ENCODE measurements at regions not wholly inside any gene's neighbourhood (a gene's known extent, or its start where the extent isn't known, plus 50 kb on each side); places are given as distances from the start of the nearest gene placed in this dataset.
A peak's percentile ranks its signal among the peaks of the same experiment; 100 is the strongest.

GRCh38 chr12:107826276-107826675 lies 51.8 kb downstream of the ASCL4 start:
- peaks cover 0 to 2% (median 0%) of the 10 kb centered on the region in 5 donors for H3K27me3 ChIP-seq (ENCODE audit: control insufficient read depth in 5 of 5, insufficient read depth in 4 of 5, low read length in 5 of 5)
- H3K36me3 ChIP-seq (ENCODE audit: control insufficient read depth in 5 of 5, insufficient read depth in 5 of 5, low read length in 5 of 5) = no peaks in the 10 kb centered on the region
- H3K4me1 ChIP-seq (ENCODE audit: control insufficient read depth in 5 of 5, insufficient read depth in 5 of 5, low read length in 5 of 5) = no peaks in the 10 kb centered on the region
- H3K9me3 ChIP-seq (ENCODE audit: control insufficient read depth in 5 of 5, low read length in 5 of 5) = peaks cover 5 to 36% (median 29%) of the 10 kb centered on the region in 5 donors
- peak overlapping the region in 1 of 5 donors; percentile 34 for H3K4me3 ChIP-seq (ENCODE audit: low read depth in 1 of 5, low read length in 5 of 5)
- no peak overlapping the region for H3K27ac ChIP-seq (ENCODE audit: low read depth, low read length)
- H3K9ac ChIP-seq (ENCODE audit: low read length in 5 of 5) = no peak overlapping the region

DNA sequence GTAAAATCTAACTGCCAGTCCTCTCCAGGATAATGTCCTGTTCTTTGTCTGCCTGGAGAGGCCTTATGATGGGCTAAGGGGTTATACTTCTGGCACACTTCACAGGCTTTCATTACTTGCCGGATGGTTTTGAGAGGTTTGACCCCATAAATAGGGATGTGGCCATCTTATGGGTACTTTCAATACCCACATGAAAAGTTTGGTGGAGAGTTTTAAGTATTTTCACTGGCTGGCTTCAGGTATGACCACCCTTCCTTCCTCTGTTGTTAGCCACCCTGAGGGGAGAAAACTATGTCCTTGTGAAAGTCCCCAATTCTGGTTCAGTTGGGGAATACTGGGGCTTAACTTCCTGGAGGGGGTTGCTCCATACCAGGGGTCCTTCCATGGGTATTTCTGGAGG lies 54.8 kb downstream of the ASCL4 start:
- H3K9me3 ChIP-seq (ENCODE audit: control insufficient read depth in 5 of 5, low read length in 5 of 5) = peaks cover 5 to 36% (median 26%) of the 10 kb centered on the region in 5 donors
- H3K27ac ChIP-seq (ENCODE audit: low read depth, low read length) = no peak overlapping the region
- H3K4me1 ChIP-seq (ENCODE audit: control insufficient read depth in 5 of 5, insufficient read depth in 5 of 5, low read length in 5 of 5) = no peaks in the 10 kb centered on the region
- H3K36me3 ChIP-seq (ENCODE audit: control insufficient read depth in 5 of 5, insufficient read depth in 5 of 5, low read length in 5 of 5) = no peaks in the 10 kb centered on the region
- no peak overlapping the region for H3K9ac ChIP-seq (ENCODE audit: low read length in 5 of 5)
- no peak overlapping the region for H3K4me3 ChIP-seq (ENCODE audit: low read depth in 1 of 5, low read length in 5 of 5)
- H3K27me3 ChIP-seq (ENCODE audit: control insufficient read depth in 5 of 5, insufficient read depth in 4 of 5, low read length in 5 of 5) = peaks cover 0 to 6% (median 2%) of the 10 kb centered on the region in 5 donors

GRCh38 chr12:107832441-107832840 lies 57.9 kb downstream of the ASCL4 start:
- Histone ChIP-seq H3K4me1 (ENCODE audit: control insufficient read depth in 5 of 5, insufficient read depth in 5 of 5, low read length in 5 of 5) (no peaks in the 10 kb centered on the region), H3K27ac (ENCODE audit: low read depth, low read length) (no peak overlapping the region), H3K9ac (ENCODE audit: low read length in 5 of 5) (no peak overlapping the region), H3K9me3 (ENCODE audit: control insufficient read depth in 5 of 5, low read length in 5 of 5) (peaks cover 0 to 7% (median 6%) of the 10 kb centered on the region in 5 donors), H3K27me3 (ENCODE audit: control insufficient read depth in 5 of 5, insufficient read depth in 4 of 5, low read length in 5 of 5) (peaks cover 0 to 9% (median 3%) of the 10 kb centered on the region in 5 donors), H3K4me3 (ENCODE audit: low read depth in 1 of 5, low read length in 5 of 5) (no peak overlapping the region), H3K36me3 (ENCODE audit: control insufficient read depth in 5 of 5, insufficient read depth in 5 of 5, low read length in 5 of 5) (no peaks in the 10 kb centered on the region)

DNA sequence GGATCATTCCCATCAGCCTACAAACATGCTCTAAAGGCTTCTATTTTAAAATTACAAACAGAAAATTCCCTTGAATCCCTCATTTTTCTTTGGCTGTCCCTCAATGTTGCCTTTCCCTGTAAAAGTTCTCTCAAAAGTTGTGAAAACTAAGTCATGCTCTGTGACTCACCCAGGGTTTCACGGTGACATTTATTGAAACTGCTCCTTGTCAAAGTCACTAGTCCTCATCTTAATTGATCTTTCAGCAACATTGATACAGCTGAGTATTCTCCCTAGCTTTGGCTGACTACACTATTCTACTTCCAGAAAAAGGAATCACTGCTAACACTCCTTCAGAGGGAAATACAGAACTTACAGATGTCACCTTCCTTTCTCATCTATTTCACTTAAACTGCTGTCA lies 65.7 kb downstream of the ASCL4 start:
- H3K4me3 ChIP-seq (ENCODE audit: low read depth in 1 of 5, low read length in 5 of 5) = no peak overlapping the region
- no peak overlapping the region for H3K27ac ChIP-seq (ENCODE audit: low read depth, low read length)
- H3K27me3 ChIP-seq (ENCODE audit: control insufficient read depth in 5 of 5, insufficient read depth in 4 of 5, low read length in 5 of 5) = peaks cover 16 to 24% (median 19%) of the 10 kb centered on the region in 5 donors

DNA sequence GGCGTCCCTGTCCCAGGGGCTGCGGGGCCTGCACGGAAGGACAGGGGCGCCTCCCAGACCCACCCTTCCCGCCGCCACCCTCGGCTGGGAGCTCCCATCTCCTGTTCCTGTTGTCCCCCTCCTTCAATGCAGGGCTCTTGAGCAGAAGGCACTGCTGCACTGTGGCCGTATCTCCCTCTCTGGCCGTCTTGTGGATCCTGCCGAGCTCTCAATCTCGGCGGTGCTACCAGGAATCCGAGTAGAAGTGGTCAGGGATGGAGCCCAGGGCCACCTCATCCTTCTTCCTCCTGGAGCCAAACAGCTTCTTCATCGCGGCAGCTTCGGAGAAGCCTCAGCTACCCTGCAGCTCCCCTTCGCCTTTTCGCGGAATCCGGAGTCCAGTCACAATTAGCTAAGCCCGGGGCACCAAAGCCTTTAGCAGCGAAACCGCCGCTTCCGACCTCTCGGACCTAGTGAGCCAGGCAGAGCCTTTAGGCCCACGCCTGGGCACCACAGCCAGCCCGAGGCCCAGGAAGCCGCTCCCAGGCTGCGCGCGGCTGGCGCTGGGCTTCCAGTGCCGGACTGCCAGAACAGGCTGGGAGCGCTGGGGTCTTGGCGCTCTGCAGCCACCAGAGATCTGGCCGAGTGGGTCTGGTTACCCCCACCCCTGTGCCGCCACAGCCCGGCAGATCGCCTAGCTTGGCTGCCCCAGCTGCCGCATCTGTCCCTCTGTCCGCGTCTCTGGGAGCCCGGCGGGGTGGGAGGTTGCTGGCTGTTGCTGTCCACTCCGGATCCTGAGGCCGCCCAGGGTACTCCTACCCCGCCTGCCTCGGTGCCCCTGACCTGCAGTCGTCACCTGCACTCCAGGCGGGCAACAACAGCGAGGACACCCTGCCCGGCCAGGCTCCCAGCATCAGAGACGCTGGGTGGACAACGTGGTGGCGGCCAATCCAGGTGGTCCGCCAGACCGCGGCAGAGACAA lies 69.1 kb downstream of the ASCL4 start:
- Histone ChIP-seq H3K36me3 (ENCODE audit: control insufficient read depth in 5 of 5, insufficient read depth in 5 of 5, low read length in 5 of 5) (no peaks in the 10 kb centered on the region), H3K27ac (ENCODE audit: low read depth, low read length) (no peak overlapping the region), H3K4me3 (ENCODE audit: low read depth in 1 of 5, low read length in 5 of 5) (peak overlapping the region; percentile 7 to 42 (median 36)), H3K4me1 (ENCODE audit: control insufficient read depth in 5 of 5, insufficient read depth in 5 of 5, low read length in 5 of 5) (peaks cover 0 to 24% (median 19%) of the 10 kb centered on the region in 5 donors), H3K27me3 (ENCODE audit: control insufficient read depth in 5 of 5, insufficient read depth in 4 of 5, low read length in 5 of 5) (peaks cover 24 to 34% (median 26%) of the 10 kb centered on the region in 5 donors), H3K9ac (ENCODE audit: low read length in 5 of 5) (no peak overlapping the region), H3K9me3 (ENCODE audit: control insufficient read depth in 5 of 5, low read length in 5 of 5) (no peaks in the 10 kb centered on the region)

More for the DNA sequence above, 65.7 kb downstream of the ASCL4 start:
- Histone ChIP-seq H3K4me1 (ENCODE audit: control insufficient read depth in 5 of 5, insufficient read depth in 5 of 5, low read length in 5 of 5) (peaks cover 0 to 18% (median 16%) of the 10 kb centered on the region in 5 donors), H3K9ac (ENCODE audit: low read length in 5 of 5) (no peak overlapping the region), H3K9me3 (ENCODE audit: control insufficient read depth in 5 of 5, low read length in 5 of 5) (no peaks in the 10 kb centered on the region), H3K36me3 (ENCODE audit: control insufficient read depth in 5 of 5, insufficient read depth in 5 of 5, low read length in 5 of 5) (no peaks in the 10 kb centered on the region)

GRCh38 chr12:107844312-107844921 lies 69.9 kb downstream of the ASCL4 start:
- H3K27me3 ChIP-seq (ENCODE audit: control insufficient read depth in 5 of 5, insufficient read depth in 4 of 5, low read length in 5 of 5) = peaks cover 24 to 34% (median 26%) of the 10 kb centered on the region in 5 donors
- no peaks in the 10 kb centered on the region for H3K9me3 ChIP-seq (ENCODE audit: control insufficient read depth in 5 of 5, low read length in 5 of 5)
- H3K36me3 ChIP-seq (ENCODE audit: control insufficient read depth in 5 of 5, insufficient read depth in 5 of 5, low read length in 5 of 5) = no peaks in the 10 kb centered on the region
- no peak overlapping the region for H3K27ac ChIP-seq (ENCODE audit: low read depth, low read length)
- H3K4me3 ChIP-seq (ENCODE audit: low read depth in 1 of 5, low read length in 5 of 5) = peak overlapping the region in 3 of 5 donors; percentile 7 to 42 (median 40)
- H3K9ac ChIP-seq (ENCODE audit: low read length in 5 of 5) = no peak overlapping the region
- peaks cover 0 to 24% (median 19%) of the 10 kb centered on the region in 5 donors for H3K4me1 ChIP-seq (ENCODE audit: control insufficient read depth in 5 of 5, insufficient read depth in 5 of 5, low read length in 5 of 5)

GRCh38 chr12:107845226-107845979 lies 70.9 kb downstream of the ASCL4 start:
- Histone ChIP-seq H3K27me3 (ENCODE audit: control insufficient read depth in 5 of 5, insufficient read depth in 4 of 5, low read length in 5 of 5) (peaks cover 24 to 34% (median 31%) of the 10 kb centered on the region in 5 donors), H3K9ac (ENCODE audit: low read length in 5 of 5) (no peak overlapping the region), H3K4me3 (ENCODE audit: low read depth in 1 of 5, low read length in 5 of 5) (no peak overlapping the region), H3K9me3 (ENCODE audit: control insufficient read depth in 5 of 5, low read length in 5 of 5) (no peaks in the 10 kb centered on the region), H3K27ac (ENCODE audit: low read depth, low read length) (no peak overlapping the region), H3K36me3 (ENCODE audit: control insufficient read depth in 5 of 5, insufficient read depth in 5 of 5, low read length in 5 of 5) (no peaks in the 10 kb centered on the region), H3K4me1 (ENCODE audit: control insufficient read depth in 5 of 5, insufficient read depth in 5 of 5, low read length in 5 of 5) (peaks cover 0 to 24% (median 19%) of the 10 kb centered on the region in 5 donors)

GRCh38 chr12:107845980-107846659 lies 71.6 kb downstream of the ASCL4 start:
- H3K4me1 ChIP-seq (ENCODE audit: control insufficient read depth in 5 of 5, insufficient read depth in 5 of 5, low read length in 5 of 5) = peaks cover 0 to 24% (median 19%) of the 10 kb centered on the region in 5 donors
- no peak overlapping the region for H3K9ac ChIP-seq (ENCODE audit: low read length in 5 of 5)
- no peaks in the 10 kb centered on the region for H3K36me3 ChIP-seq (ENCODE audit: control insufficient read depth in 5 of 5, insufficient read depth in 5 of 5, low read length in 5 of 5)
- no peak overlapping the region for H3K4me3 ChIP-seq (ENCODE audit: low read depth in 1 of 5, low read length in 5 of 5)
- H3K27ac ChIP-seq (ENCODE audit: low read depth, low read length) = no peak overlapping the region
- peaks cover 24 to 34% (median 31%) of the 10 kb centered on the region in 5 donors for H3K27me3 ChIP-seq (ENCODE audit: control insufficient read depth in 5 of 5, insufficient read depth in 4 of 5, low read length in 5 of 5)
- no peaks in the 10 kb centered on the region for H3K9me3 ChIP-seq (ENCODE audit: control insufficient read depth in 5 of 5, low read length in 5 of 5)

GRCh38 chr12:107847430-107847829 lies 72.9 kb downstream of the ASCL4 start:
- H3K36me3 ChIP-seq (ENCODE audit: control insufficient read depth in 5 of 5, insufficient read depth in 5 of 5, low read length in 5 of 5) = no peaks in the 10 kb centered on the region
- H3K9ac ChIP-seq (ENCODE audit: low read length in 5 of 5) = no peak overlapping the region
- H3K4me3 ChIP-seq (ENCODE audit: low read depth in 1 of 5, low read length in 5 of 5) = no peak overlapping the region
- H3K4me1 ChIP-seq (ENCODE audit: control insufficient read depth in 5 of 5, insufficient read depth in 5 of 5, low read length in 5 of 5) = peaks cover 0 to 24% (median 19%) of the 10 kb centered on the region in 5 donors
- no peaks in the 10 kb centered on the region for H3K9me3 ChIP-seq (ENCODE audit: control insufficient read depth in 5 of 5, low read length in 5 of 5)
- H3K27me3 ChIP-seq (ENCODE audit: control insufficient read depth in 5 of 5, insufficient read depth in 4 of 5, low read length in 5 of 5) = peaks cover 24 to 33% (median 28%) of the 10 kb centered on the region in 5 donors
- H3K27ac ChIP-seq (ENCODE audit: low read depth, low read length) = no peak overlapping the region

Data from subcutaneous abdominal adipose tissue (tissue), 5 donors.